ENCODE measurements at regions not wholly inside any gene's neighbourhood (a gene's known extent, or its start where the extent isn't known, plus 50 kb on each side); places are given as distances from the start of the nearest gene placed in this dataset.

DNA sequence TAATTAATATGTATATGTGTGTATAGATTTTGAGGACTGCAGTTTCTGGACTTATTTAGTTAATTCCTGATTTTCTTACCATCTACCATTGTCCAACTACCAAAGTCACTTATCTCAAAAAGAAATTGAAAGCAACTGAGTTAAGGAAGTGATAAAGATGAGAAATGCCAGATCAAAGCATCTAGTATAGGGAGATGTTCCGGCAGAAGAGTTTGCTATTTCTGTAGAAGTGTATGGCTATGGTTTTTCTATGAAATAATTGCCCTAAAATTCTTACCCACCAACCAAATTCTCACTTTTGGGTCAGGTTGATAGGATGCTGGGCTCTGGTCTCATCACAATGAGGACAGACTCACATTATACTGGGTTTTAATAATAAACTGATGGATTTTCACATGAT is 64.0 kb upstream of the RAB11FIP2 start:
- no peak overlapping the region for H2AK5ac ChIP-seq (ENCODE audit: low read depth, low read length)
- no peak overlapping the region for H2AK9ac ChIP-seq (replicated peaks; ENCODE audit: low read depth, low read length, poor library complexity)
- TF ChIP-seq RCOR1 (IDR thresholded peaks at IDR 0.05; ENCODE audit: insufficient replicate concordance, low read length) (no peak), MAFK (IDR thresholded peaks at IDR 0.05; ENCODE audit: low read depth, low read length) (no peak), MXI1 (IDR thresholded peaks at IDR 0.05; ENCODE audit: borderline replicate concordance, low read depth, low read length) (no peak), SMC3 (IDR thresholded peaks at IDR 0.05; ENCODE audit: low read depth, low read length) (no peak), BHLHE40 (IDR thresholded peaks at IDR 0.05; ENCODE audit: low read depth, low read length) (no peak), FOS (IDR thresholded peaks at IDR 0.05; ENCODE audit: low read depth, low read length) (no peak), RAD21 (IDR thresholded peaks at IDR 0.05; ENCODE audit: low read length) (no peak), CHD1 (IDR thresholded peaks at IDR 0.05; ENCODE audit: low read depth, low read length) (no peak), POLR2A (IDR thresholded peaks at IDR 0.05; ENCODE audit: low read depth, low read length) (no peak), RFX5 (IDR thresholded peaks at IDR 0.05; ENCODE audit: low read depth, low read length) (no peak), MAZ (IDR thresholded peaks at IDR 0.05; ENCODE audit: borderline replicate concordance, low read depth, low read length) (no peak)
- TF ChIP-seq, protein P1, sequence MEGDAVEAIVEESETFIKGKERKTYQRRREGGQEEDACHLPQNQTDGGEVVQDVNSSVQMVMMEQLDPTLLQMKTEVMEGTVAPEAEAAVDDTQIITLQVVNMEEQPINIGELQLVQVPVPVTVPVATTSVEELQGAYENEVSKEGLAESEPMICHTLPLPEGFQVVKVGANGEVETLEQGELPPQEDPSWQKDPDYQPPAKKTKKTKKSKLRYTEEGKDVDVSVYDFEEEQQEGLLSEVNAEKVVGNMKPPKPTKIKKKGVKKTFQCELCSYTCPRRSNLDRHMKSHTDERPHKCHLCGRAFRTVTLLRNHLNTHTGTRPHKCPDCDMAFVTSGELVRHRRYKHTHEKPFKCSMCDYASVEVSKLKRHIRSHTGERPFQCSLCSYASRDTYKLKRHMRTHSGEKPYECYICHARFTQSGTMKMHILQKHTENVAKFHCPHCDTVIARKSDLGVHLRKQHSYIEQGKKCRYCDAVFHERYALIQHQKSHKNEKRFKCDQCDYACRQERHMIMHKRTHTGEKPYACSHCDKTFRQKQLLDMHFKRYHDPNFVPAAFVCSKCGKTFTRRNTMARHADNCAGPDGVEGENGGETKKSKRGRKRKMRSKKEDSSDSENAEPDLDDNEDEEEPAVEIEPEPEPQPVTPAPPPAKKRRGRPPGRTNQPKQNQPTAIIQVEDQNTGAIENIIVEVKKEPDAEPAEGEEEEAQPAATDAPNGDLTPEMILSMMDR (conservative IDR thresholded peaks at IDR 0.05; ENCODE audit: low read depth, low read length) = no peak
- TF ChIP-seq, protein P2, sequence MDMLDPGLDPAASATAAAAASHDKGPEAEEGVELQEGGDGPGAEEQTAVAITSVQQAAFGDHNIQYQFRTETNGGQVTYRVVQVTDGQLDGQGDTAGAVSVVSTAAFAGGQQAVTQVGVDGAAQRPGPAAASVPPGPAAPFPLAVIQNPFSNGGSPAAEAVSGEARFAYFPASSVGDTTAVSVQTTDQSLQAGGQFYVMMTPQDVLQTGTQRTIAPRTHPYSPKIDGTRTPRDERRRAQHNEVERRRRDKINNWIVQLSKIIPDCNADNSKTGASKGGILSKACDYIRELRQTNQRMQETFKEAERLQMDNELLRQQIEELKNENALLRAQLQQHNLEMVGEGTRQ (IDR thresholded peaks at IDR 0.05; ENCODE audit: low read depth, low read length) = no peak
- H3K79me1 ChIP-seq (ENCODE audit: low read depth in 1 of 2, low read length in 2 of 2) = no peaks in the 10 kb centered on the region
- H2AFZ ChIP-seq (replicated peaks; ENCODE audit: low read length, poor library complexity) = no peak overlapping the region
- H3K14ac ChIP-seq (replicated peaks; ENCODE audit: low read depth, low read length) = no peak overlapping the region
- no peak overlapping the region for H3K4me3 ChIP-seq (ENCODE audit: insufficient read depth, low read depth, low read length)
- ChIA-PET CTCF (no interaction called here), POLR2A (ENCODE audit: unreplicated experiment) (no interaction called here)
- no peak overlapping the region for H3K4ac ChIP-seq (ENCODE audit: low read depth, low read length)
- H3K56ac ChIP-seq (ENCODE audit: extremely low read depth, insufficient read depth, low read length) = no peak overlapping the region
- dilution Hi-C loops (cut with HindIII; ENCODE audit: low sequenced_read_pairs, unreplicated experiment) = no loop called here
- no peak for ATAC-seq (ENCODE audit: low read depth)
- BruUV-seq (replicated peaks) = no TSS peak
- no peaks in the 10 kb centered on the region for H3K27me3 ChIP-seq (ENCODE audit: control insufficient read depth, insufficient read depth, low read length)
- no peaks in the 10 kb centered on the region for H3K36me3 ChIP-seq (ENCODE audit: control insufficient read depth, insufficient read depth, low read length)
- H4K8ac ChIP-seq (ENCODE audit: low read depth in 2 of 2, low read length in 2 of 2) = no peak overlapping the region
- in situ Hi-C loops (cut with MboI; ENCODE audit: low sequenced_read_pairs) = no loop called here
- no peak overlapping the region for H3K27ac ChIP-seq (ENCODE audit: insufficient read depth, low read length)
- H4K91ac ChIP-seq (ENCODE audit: insufficient read depth, low read depth, low read length) = no peak overlapping the region
- no peaks in the 10 kb centered on the region for H3K4me1 ChIP-seq (ENCODE audit: control insufficient read depth, insufficient read depth, low read length)
- no peaks in the 10 kb centered on the region for H4K20me1 ChIP-seq (ENCODE audit: insufficient read depth, low read length)
- WGBS, 2 experiments (ENCODE audit: extremely low coverage in 2 of 2, insufficient read length in 1 of 2) = no CpG with 5 or more reads among the region's 1 CpG
- no peak overlapping the region for H4K5ac ChIP-seq (ENCODE audit: low read depth, low read length)
- no peak overlapping the region for H2BK15ac ChIP-seq (ENCODE audit: low read depth, low read length)
- intact Hi-C loops (cut with micrococcal nuclease) = no loop called here
- no peak overlapping the region for H3K18ac ChIP-seq (ENCODE audit: low read depth, low read length)
- no peaks in the 10 kb centered on the region for H3K9me1 ChIP-seq (ENCODE audit: insufficient read depth, low read length)
- H2BK120ac ChIP-seq (ENCODE audit: low read depth, low read length) = no peak overlapping the region
- no peak overlapping the region for H3K4me2 ChIP-seq (ENCODE audit: low read depth, low read length)
- H3K9me3 ChIP-seq (ENCODE audit: control insufficient read depth, insufficient read depth, low read length) = peaks cover 3% of the 10 kb centered on the region; the same call in 1 of the 2 replicates
- no peak overlapping the region for H2BK20ac ChIP-seq (ENCODE audit: low read depth, low read length)
- no peak overlapping the region for H3K23ac ChIP-seq (ENCODE audit: low read depth, low read length)
- no peak overlapping the region for H3K9ac ChIP-seq (ENCODE audit: low read depth, low read length)
- DNase-seq = no peak
- no peak overlapping the region for H2BK5ac ChIP-seq (ENCODE audit: low read depth, low read length, poor library complexity, severe bottlenecking)

All from IMR-90 (cell line).